Mammary epithelial cell (primary cell): ENCODE measurements at regions not wholly inside any gene's neighbourhood (a gene's known extent, or its start where the extent isn't known, plus 50 kb on each side); places are given as distances from the start of the nearest gene placed in this dataset.

Experiments
- EZH2 ChIP-seq: IDR thresholded peaks from 2 replicates; pipeline ENCODE4 v1.6.1; 2012; ENCODE audit warnings: low read length, inconsistent platforms, borderline replicate concordance
- TF ChIP-seq, protein P1 (sequence below), 2 donors: IDR thresholded peaks in 1 of 2; conservative IDR thresholded peaks in 1 of 2; 2 replicates each; pipeline ENCODE4 v1.5.1; 2011 to 2012; ENCODE audit warnings: inconsistent platforms in 2 of 2, low read length in 2 of 2, mild to moderate bottlenecking in 2 of 2, control low read depth in 1 of 2, low read depth in 1 of 2; ENCODE audit not compliant: insufficient read depth in 1 of 2; ENCODE audit errors: extremely low read depth in 1 of 2

DNA sequence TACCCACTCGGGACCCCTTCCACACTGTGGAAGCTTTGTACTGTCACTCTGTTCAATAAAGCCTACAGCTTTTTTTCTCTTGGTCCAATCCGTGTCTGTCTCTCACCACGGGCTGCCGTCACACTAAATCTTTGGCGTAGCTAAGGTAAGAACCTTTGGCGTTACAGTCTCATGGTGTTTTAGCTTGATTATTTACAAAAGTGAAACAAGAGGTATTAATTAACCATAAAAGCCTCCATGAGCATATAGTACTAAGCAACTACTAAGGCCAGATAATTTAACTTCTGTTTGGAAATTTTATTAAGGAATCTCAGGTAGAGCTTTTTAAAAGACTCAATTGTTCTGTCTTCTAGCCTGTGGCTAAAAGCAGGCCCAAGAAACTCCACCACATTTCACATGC lies 370.7 kb upstream of the TRPC7 start:
- no peak for TF ChIP-seq EZH2
- TF ChIP-seq, protein P1, sequence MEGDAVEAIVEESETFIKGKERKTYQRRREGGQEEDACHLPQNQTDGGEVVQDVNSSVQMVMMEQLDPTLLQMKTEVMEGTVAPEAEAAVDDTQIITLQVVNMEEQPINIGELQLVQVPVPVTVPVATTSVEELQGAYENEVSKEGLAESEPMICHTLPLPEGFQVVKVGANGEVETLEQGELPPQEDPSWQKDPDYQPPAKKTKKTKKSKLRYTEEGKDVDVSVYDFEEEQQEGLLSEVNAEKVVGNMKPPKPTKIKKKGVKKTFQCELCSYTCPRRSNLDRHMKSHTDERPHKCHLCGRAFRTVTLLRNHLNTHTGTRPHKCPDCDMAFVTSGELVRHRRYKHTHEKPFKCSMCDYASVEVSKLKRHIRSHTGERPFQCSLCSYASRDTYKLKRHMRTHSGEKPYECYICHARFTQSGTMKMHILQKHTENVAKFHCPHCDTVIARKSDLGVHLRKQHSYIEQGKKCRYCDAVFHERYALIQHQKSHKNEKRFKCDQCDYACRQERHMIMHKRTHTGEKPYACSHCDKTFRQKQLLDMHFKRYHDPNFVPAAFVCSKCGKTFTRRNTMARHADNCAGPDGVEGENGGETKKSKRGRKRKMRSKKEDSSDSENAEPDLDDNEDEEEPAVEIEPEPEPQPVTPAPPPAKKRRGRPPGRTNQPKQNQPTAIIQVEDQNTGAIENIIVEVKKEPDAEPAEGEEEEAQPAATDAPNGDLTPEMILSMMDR (conservative IDR thresholded peaks at IDR 0.05 in 1 of 2, IDR thresholded peaks at IDR 0.05 in 1 of 2; ENCODE audit: extremely low read depth in 1 of 2, insufficient read depth in 1 of 2, low read depth in 1 of 2, low read length in 2 of 2) = no peak
